ENCODE measurements at regions not wholly inside any gene's neighbourhood (a gene's known extent, or its start where the extent isn't known, plus 50 kb on each side); places are given as distances from the start of the nearest gene placed in this dataset.
"Not testable (repeated sequence)": the region's sequence is repeated elsewhere in the genome, so short reads cannot be mapped to it uniquely, and the experiment has no call there.

DNA sequence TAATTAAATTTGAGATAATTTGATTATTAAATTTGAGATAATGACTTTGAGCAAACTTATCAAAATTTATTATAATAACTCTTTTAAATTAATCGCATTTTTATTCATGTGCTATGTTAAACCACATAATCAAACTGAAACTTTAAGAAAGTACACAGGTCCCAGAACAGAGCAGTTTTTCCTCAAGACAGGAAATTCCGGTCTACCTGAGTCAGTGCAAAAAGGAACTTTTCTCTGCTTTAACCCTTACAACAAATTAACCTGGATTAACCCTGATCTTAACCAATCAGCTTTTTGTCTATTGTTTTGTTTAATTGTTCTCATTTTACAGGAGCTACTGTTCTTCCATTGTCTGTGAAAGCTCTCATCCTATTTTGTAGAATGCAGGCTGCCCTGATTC is 195.1 kb downstream of the SPATA31A1 start:
- H3K4me3 Mint-ChIP-seq; H4K20me1 ChIP-seq (ENCODE audit: control insufficient read depth, insufficient read depth, low read length, poor library complexity, severe bottlenecking); H3K4me3 ChIP-seq (ENCODE audit: control extremely low read depth in 1 of 5, extremely low read depth in 1 of 5, insufficient read depth in 1 of 5, low read depth in 2 of 5, low read length in 4 of 5); intact Hi-C loops (cut with micrococcal nuclease); H3K4me2 ChIP-seq (replicated peaks; ENCODE audit: low read depth, low read length, poor library complexity, severe bottlenecking); H3K36me3 ChIP-seq (replicated peaks in 1 of 2; ENCODE audit: control extremely low read depth in 1 of 2, control insufficient read depth in 1 of 2, extremely low read depth in 1 of 2, insufficient read depth in 2 of 2, low read length in 1 of 2); ATAC-seq (ENCODE audit: low read depth); DNase-seq; H3K9me3 ChIP-seq (ENCODE audit: control extremely low read depth in 1 of 3, control insufficient read depth in 2 of 3, insufficient read depth in 1 of 3, low read length in 2 of 3); CTCF ChIA-PET; POLR2A ChIA-PET; H3K9me3 Mint-ChIP-seq (ENCODE audit: insufficient read depth); H2AFZ ChIP-seq (ENCODE audit: insufficient read depth, low read depth, low read length, poor library complexity, severe bottlenecking); H3K79me2 ChIP-seq (ENCODE audit: control insufficient read depth, insufficient read depth, low read length); H3K27me3 ChIP-seq (replicated peaks in 1 of 4; ENCODE audit: control extremely low read depth in 1 of 4, control insufficient read depth in 3 of 4, insufficient read depth in 4 of 4, low read length in 3 of 4); H3K4me1 Mint-ChIP-seq; H3K27ac ChIP-seq (ENCODE audit: low read length in 2 of 2); H3K27me3 Mint-ChIP-seq; H3K4me1 ChIP-seq (ENCODE audit: control insufficient read depth in 2 of 2, insufficient read depth in 2 of 2, low read length in 2 of 2); H3K9ac ChIP-seq (ENCODE audit: low read length); H3K27ac Mint-ChIP-seq: not testable (repeated sequence)
- no CpG with 5 or more reads among the region's 2 CpGs for WGBS (ENCODE audit: insufficient coverage)

- H3K4me3 ChIP-seq (ENCODE audit: control extremely low read depth in 1 of 5, extremely low read depth in 1 of 5, insufficient read depth in 1 of 5, low read depth in 2 of 5, low read length in 4 of 5); H3K27me3 ChIP-seq (replicated peaks in 1 of 4; ENCODE audit: control extremely low read depth in 1 of 4, control insufficient read depth in 3 of 4, insufficient read depth in 4 of 4, low read length in 3 of 4); H2AFZ ChIP-seq (ENCODE audit: insufficient read depth, low read depth, low read length, poor library complexity, severe bottlenecking); CTCF ChIA-PET; H3K4me2 ChIP-seq (replicated peaks; ENCODE audit: low read depth, low read length, poor library complexity, severe bottlenecking); intact Hi-C loops (cut with micrococcal nuclease); H3K79me2 ChIP-seq (ENCODE audit: control insufficient read depth, insufficient read depth, low read length); H3K27me3 Mint-ChIP-seq; H4K20me1 ChIP-seq (ENCODE audit: control insufficient read depth, insufficient read depth, low read length, poor library complexity, severe bottlenecking); POLR2A ChIA-PET; H3K27ac Mint-ChIP-seq; H3K36me3 ChIP-seq (replicated peaks in 1 of 2; ENCODE audit: control extremely low read depth in 1 of 2, control insufficient read depth in 1 of 2, extremely low read depth in 1 of 2, insufficient read depth in 2 of 2, low read length in 1 of 2); H3K4me3 Mint-ChIP-seq; DNase-seq; H3K4me1 Mint-ChIP-seq; H3K9ac ChIP-seq (ENCODE audit: low read length); H3K4me1 ChIP-seq (ENCODE audit: control insufficient read depth in 2 of 2, insufficient read depth in 2 of 2, low read length in 2 of 2); ATAC-seq (ENCODE audit: low read depth); H3K27ac ChIP-seq (ENCODE audit: low read length in 2 of 2); H3K9me3 ChIP-seq (ENCODE audit: control extremely low read depth in 1 of 3, control insufficient read depth in 2 of 3, insufficient read depth in 1 of 3, low read length in 2 of 3); H3K9me3 Mint-ChIP-seq (ENCODE audit: insufficient read depth): not testable (repeated sequence)
- WGBS (ENCODE audit: insufficient coverage), result 100% methylated on average over 1 of the region's 1 CpG
Measured at GRCh38 chr9:39551544-39551943, 196.1 kb downstream of the SPATA31A1 start.

- H3K79me2 ChIP-seq (ENCODE audit: control insufficient read depth, insufficient read depth, low read length); H3K4me2 ChIP-seq (replicated peaks; ENCODE audit: low read depth, low read length, poor library complexity, severe bottlenecking); H3K27ac Mint-ChIP-seq; H3K27ac ChIP-seq (ENCODE audit: low read length in 2 of 2); H3K9me3 Mint-ChIP-seq (ENCODE audit: insufficient read depth); H3K9ac ChIP-seq (ENCODE audit: low read length); H3K36me3 ChIP-seq (replicated peaks in 1 of 2; ENCODE audit: control extremely low read depth in 1 of 2, control insufficient read depth in 1 of 2, extremely low read depth in 1 of 2, insufficient read depth in 2 of 2, low read length in 1 of 2); ATAC-seq (ENCODE audit: low read depth); H3K4me1 ChIP-seq (ENCODE audit: control insufficient read depth in 2 of 2, insufficient read depth in 2 of 2, low read length in 2 of 2); H3K4me1 Mint-ChIP-seq; H3K27me3 ChIP-seq (replicated peaks in 1 of 4; ENCODE audit: control extremely low read depth in 1 of 4, control insufficient read depth in 3 of 4, insufficient read depth in 4 of 4, low read length in 3 of 4); H3K27me3 Mint-ChIP-seq; CTCF ChIA-PET; H3K4me3 ChIP-seq (ENCODE audit: control extremely low read depth in 1 of 5, extremely low read depth in 1 of 5, insufficient read depth in 1 of 5, low read depth in 2 of 5, low read length in 4 of 5); POLR2A ChIA-PET; H4K20me1 ChIP-seq (ENCODE audit: control insufficient read depth, insufficient read depth, low read length, poor library complexity, severe bottlenecking); H3K4me3 Mint-ChIP-seq; H3K9me3 ChIP-seq (ENCODE audit: control extremely low read depth in 1 of 3, control insufficient read depth in 2 of 3, insufficient read depth in 1 of 3, low read length in 2 of 3); H2AFZ ChIP-seq (ENCODE audit: insufficient read depth, low read depth, low read length, poor library complexity, severe bottlenecking); DNase-seq; intact Hi-C loops (cut with micrococcal nuclease): not testable (repeated sequence)
- no CpG with 5 or more reads among the region's 3 CpGs for WGBS (ENCODE audit: insufficient coverage)
Measured at GRCh38 chr9:39552242-39552881, 196.9 kb downstream of the SPATA31A1 start.

DNA sequence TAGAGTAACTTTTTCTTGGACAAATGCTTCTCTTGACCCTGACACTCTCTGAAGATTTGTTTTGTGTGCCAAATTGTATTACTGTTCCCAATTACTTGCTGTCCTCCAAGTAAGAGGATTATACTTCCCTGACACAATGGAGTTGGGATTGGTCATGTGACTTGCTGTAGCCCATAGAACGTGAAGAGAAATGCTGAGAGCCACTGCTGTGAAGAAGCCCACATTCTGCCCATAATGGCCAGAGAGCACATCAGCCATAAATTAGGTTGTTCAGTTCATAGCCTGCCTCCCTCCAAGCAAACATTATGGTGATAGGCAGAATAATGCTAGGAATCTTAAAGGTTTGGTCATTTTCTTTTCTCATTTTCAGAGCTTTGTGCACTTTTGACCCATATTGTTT is 198.9 kb downstream of the SPATA31A1 start:
- WGBS (ENCODE audit: insufficient coverage), result no CpG with 5 or more reads among the region's 1 CpG
- H3K4me2 ChIP-seq (replicated peaks; ENCODE audit: low read depth, low read length, poor library complexity, severe bottlenecking); H3K4me3 Mint-ChIP-seq; CTCF ChIA-PET; DNase-seq; H3K27me3 Mint-ChIP-seq; H4K20me1 ChIP-seq (ENCODE audit: control insufficient read depth, insufficient read depth, low read length, poor library complexity, severe bottlenecking); H3K9me3 Mint-ChIP-seq (ENCODE audit: insufficient read depth); H3K9ac ChIP-seq (ENCODE audit: low read length); POLR2A ChIA-PET; intact Hi-C loops (cut with micrococcal nuclease); H3K4me1 ChIP-seq (ENCODE audit: control insufficient read depth in 2 of 2, insufficient read depth in 2 of 2, low read length in 2 of 2); H2AFZ ChIP-seq (ENCODE audit: insufficient read depth, low read depth, low read length, poor library complexity, severe bottlenecking); H3K4me1 Mint-ChIP-seq; H3K27me3 ChIP-seq (replicated peaks in 1 of 4; ENCODE audit: control extremely low read depth in 1 of 4, control insufficient read depth in 3 of 4, insufficient read depth in 4 of 4, low read length in 3 of 4); ATAC-seq (ENCODE audit: low read depth); H3K27ac ChIP-seq (ENCODE audit: low read length in 2 of 2); H3K9me3 ChIP-seq (ENCODE audit: control extremely low read depth in 1 of 3, control insufficient read depth in 2 of 3, insufficient read depth in 1 of 3, low read length in 2 of 3); H3K79me2 ChIP-seq (ENCODE audit: control insufficient read depth, insufficient read depth, low read length); H3K27ac Mint-ChIP-seq; H3K4me3 ChIP-seq (ENCODE audit: control extremely low read depth in 1 of 5, extremely low read depth in 1 of 5, insufficient read depth in 1 of 5, low read depth in 2 of 5, low read length in 4 of 5); H3K36me3 ChIP-seq (replicated peaks in 1 of 2; ENCODE audit: control extremely low read depth in 1 of 2, control insufficient read depth in 1 of 2, extremely low read depth in 1 of 2, insufficient read depth in 2 of 2, low read length in 1 of 2): not testable (repeated sequence)
